ENCODE measurements at regions not wholly inside any gene's neighbourhood (a gene's known extent, or its start where the extent isn't known, plus 50 kb on each side); places are given as distances from the start of the nearest gene placed in this dataset.

GRCh38 chrX:10833299-10834169 is 213.1 kb upstream of the MID1 start:
- H3K27me3 ChIP-seq, result no peaks in the 10 kb centered on the region
- peak in 2 of 3 donors; percentile 57 for DNase-seq
- no peaks in the 10 kb centered on the region for H3K4me1 ChIP-seq
- H3K9me3 ChIP-seq, result no peaks in the 10 kb centered on the region
- peak overlapping the region in 2 of 4 donors; percentile 33 to 42 for H3K4me3 ChIP-seq
- TF ChIP-seq POLR2A (IDR thresholded peaks at IDR 0.05), result no peak
- TF ChIP-seq CTCF (IDR thresholded peaks at IDR 0.05), result no peak
- H3K36me3 ChIP-seq, result no peaks in the 10 kb centered on the region
- peak overlapping the region in 2 of 4 donors; percentile 26 to 50 for H3K27ac ChIP-seq

GRCh38 chrX:10841579-10841978 is 221.2 kb upstream of the MID1 start:
- no peak for DNase-seq
- no peaks in the 10 kb centered on the region for H3K36me3 ChIP-seq
- H3K27ac ChIP-seq, result no peak overlapping the region
- no peaks in the 10 kb centered on the region for H3K4me1 ChIP-seq
- no peak for TF ChIP-seq POLR2A (IDR thresholded peaks at IDR 0.05)
- TF ChIP-seq CTCF (IDR thresholded peaks at IDR 0.05), result no peak
- no peaks in the 10 kb centered on the region for H3K9me3 ChIP-seq
- no peaks in the 10 kb centered on the region for H3K27me3 ChIP-seq
- H3K4me3 ChIP-seq, result no peak overlapping the region

GRCh38 chrX:10842646-10843045 is 222.3 kb upstream of the MID1 start:
- H3K27ac ChIP-seq, result no peak overlapping the region
- H3K36me3 ChIP-seq, result no peaks in the 10 kb centered on the region
- no peaks in the 10 kb centered on the region for H3K27me3 ChIP-seq
- H3K4me1 ChIP-seq, result no peaks in the 10 kb centered on the region
- TF ChIP-seq POLR2A (IDR thresholded peaks at IDR 0.05) (no peak), CTCF (IDR thresholded peaks at IDR 0.05) (no peak)
- no peak overlapping the region for H3K4me3 ChIP-seq
- no peaks in the 10 kb centered on the region for H3K9me3 ChIP-seq
- DNase-seq, result no peak

GRCh38 chrX:10847333-10847732 is 226.9 kb upstream of the MID1 start:
- no peak overlapping the region for H3K27ac ChIP-seq
- no peaks in the 10 kb centered on the region for H3K4me1 ChIP-seq
- no peaks in the 10 kb centered on the region for H3K9me3 ChIP-seq
- no peaks in the 10 kb centered on the region for H3K36me3 ChIP-seq
- H3K4me3 ChIP-seq, result no peak overlapping the region
- DNase-seq, result no peak
- TF ChIP-seq POLR2A (IDR thresholded peaks at IDR 0.05) (no peak), CTCF (IDR thresholded peaks at IDR 0.05) (no peak)
- no peaks in the 10 kb centered on the region for H3K27me3 ChIP-seq

GRCh38 chrX:10851809-10852208 is 231.4 kb upstream of the MID1 start:
- DNase-seq, result no peak
- TF ChIP-seq POLR2A (IDR thresholded peaks at IDR 0.05), result no peak
- Histone ChIP-seq H3K36me3 (no peaks in the 10 kb centered on the region), H3K27ac (no peak overlapping the region), H3K27me3 (no peaks in the 10 kb centered on the region), H3K4me1 (no peaks in the 10 kb centered on the region), H3K9me3 (no peaks in the 10 kb centered on the region), H3K4me3 (no peak overlapping the region)

GRCh38 chrX:10854594-10854993 is 234.2 kb upstream of the MID1 start:
- no peaks in the 10 kb centered on the region for H3K27me3 ChIP-seq
- DNase-seq, result no peak
- no peak for TF ChIP-seq CTCF (IDR thresholded peaks at IDR 0.05)
- TF ChIP-seq POLR2A (IDR thresholded peaks at IDR 0.05), result no peak
- no peak overlapping the region for H3K4me3 ChIP-seq
- H3K9me3 ChIP-seq, result no peaks in the 10 kb centered on the region
- no peaks in the 10 kb centered on the region for H3K36me3 ChIP-seq
- H3K4me1 ChIP-seq, result no peaks in the 10 kb centered on the region
- no peak overlapping the region for H3K27ac ChIP-seq
